Vagina (tissue), 2 donors: ENCODE measurements at regions not wholly inside any gene's neighbourhood (a gene's known extent, or its start where the extent isn't known, plus 50 kb on each side); places are given as distances from the start of the nearest gene placed in this dataset.
"Not testable (repeated sequence)": the region's sequence is repeated elsewhere in the genome, so short reads cannot be mapped to it uniquely, and the experiment has no call there.

Experiments
- POLR2A ChIP-seq, 2 donors: fragments of 450-650 bp; IDR thresholded peaks; one replicate each; pipeline ENCODE4 v1.6.1; 2017; ENCODE audit warnings: antibody characterized with exemption in 2 of 2, mild to moderate bottlenecking in 2 of 2, moderate library complexity in 2 of 2
- POLR2AphosphoS5 ChIP-seq, 2 donors: sonication (generic); formaldehyde crosslinking; IDR thresholded peaks; one replicate each; pipeline ENCODE4 v1.9.0; 2017; ENCODE audit warnings: antibody characterized with exemption in 2 of 2, mild to moderate bottlenecking in 2 of 2, low read depth in 1 of 2; ENCODE audit not compliant: insufficient read depth in 1 of 2
- TF ChIP-seq, protein P1 (sequence below), 3 experiments: fragments of 450-650 bp in 2 of 3; fragments of 200-600 bp in 1 of 3; sonication (generic) in 1 of 3; IDR thresholded peaks; one replicate each; pipeline ENCODE4 v1.5.1; 2017 to 2019; ENCODE audit warnings: antibody characterized with exemption in 3 of 3, mild to moderate bottlenecking in 2 of 3, moderate library complexity in 2 of 3

DNA sequence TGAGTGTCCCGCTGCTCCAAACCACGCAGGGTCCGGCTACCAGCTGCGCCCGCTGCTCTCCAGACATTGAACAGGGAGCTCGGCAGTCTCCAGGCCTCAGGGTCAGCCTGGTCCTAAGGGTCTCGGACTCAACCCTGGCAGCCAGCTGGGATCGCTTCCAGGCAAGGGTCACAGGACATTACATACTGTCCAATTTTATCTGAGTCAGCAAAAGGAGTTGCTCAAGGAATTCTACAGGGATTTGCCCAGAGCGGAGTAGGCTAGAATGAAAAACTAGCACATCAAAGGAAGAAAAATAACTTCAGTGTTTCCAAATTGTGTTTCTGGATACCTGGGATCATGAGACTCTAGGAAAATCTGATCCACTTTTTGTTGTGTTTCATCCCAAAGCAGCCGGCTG lies 112.2 kb upstream of the METTL14 start:
- TF ChIP-seq, protein P1, sequence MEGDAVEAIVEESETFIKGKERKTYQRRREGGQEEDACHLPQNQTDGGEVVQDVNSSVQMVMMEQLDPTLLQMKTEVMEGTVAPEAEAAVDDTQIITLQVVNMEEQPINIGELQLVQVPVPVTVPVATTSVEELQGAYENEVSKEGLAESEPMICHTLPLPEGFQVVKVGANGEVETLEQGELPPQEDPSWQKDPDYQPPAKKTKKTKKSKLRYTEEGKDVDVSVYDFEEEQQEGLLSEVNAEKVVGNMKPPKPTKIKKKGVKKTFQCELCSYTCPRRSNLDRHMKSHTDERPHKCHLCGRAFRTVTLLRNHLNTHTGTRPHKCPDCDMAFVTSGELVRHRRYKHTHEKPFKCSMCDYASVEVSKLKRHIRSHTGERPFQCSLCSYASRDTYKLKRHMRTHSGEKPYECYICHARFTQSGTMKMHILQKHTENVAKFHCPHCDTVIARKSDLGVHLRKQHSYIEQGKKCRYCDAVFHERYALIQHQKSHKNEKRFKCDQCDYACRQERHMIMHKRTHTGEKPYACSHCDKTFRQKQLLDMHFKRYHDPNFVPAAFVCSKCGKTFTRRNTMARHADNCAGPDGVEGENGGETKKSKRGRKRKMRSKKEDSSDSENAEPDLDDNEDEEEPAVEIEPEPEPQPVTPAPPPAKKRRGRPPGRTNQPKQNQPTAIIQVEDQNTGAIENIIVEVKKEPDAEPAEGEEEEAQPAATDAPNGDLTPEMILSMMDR (IDR thresholded peaks at IDR 0.05): not testable (repeated sequence)
- TF ChIP-seq POLR2A (IDR thresholded peaks at IDR 0.05); POLR2AphosphoS5 (IDR thresholded peaks at IDR 0.05; ENCODE audit: insufficient read depth in 1 of 2, low read depth in 1 of 2): not testable (repeated sequence)
